Brain microvascular endothelial cell (primary cell): ENCODE measurements at regions not wholly inside any gene's neighbourhood (a gene's known extent, or its start where the extent isn't known, plus 50 kb on each side); places are given as distances from the start of the nearest gene placed in this dataset.
"Not testable (repeated sequence)": the region's sequence is repeated elsewhere in the genome, so short reads cannot be mapped to it uniquely, and the experiment has no call there.

Experiments
- DNase-seq: peaks from one replicate; pipeline ENCODE4 v3.0.0-alpha.2; 2020
- H3K27ac ChIP-seq: fragments of 250-450 bp; sonication (Bioruptor Pico); 2 replicates; pipeline ENCODE4 v1.5.1; 2020; ENCODE audit warnings: mild to moderate bottlenecking, moderate library complexity
- H3K27me3 ChIP-seq: fragments of 250-450 bp; sonication (Bioruptor Pico); replicated peaks from 2 replicates; pipeline ENCODE4 v1.5.1; 2020; ENCODE audit warnings: mild to moderate bottlenecking
- H3K36me3 ChIP-seq: fragments of 250-450 bp; sonication (Bioruptor Pico); replicated peaks from 2 replicates; pipeline ENCODE4 v1.5.1; 2020; ENCODE audit warnings: mild to moderate bottlenecking
- H3K4me3 ChIP-seq: 2 replicates; pipeline ENCODE4 v1.5.1; 2011; ENCODE audit warnings: low read depth, mild to moderate bottlenecking, control low read depth, low read length, moderate library complexity
- in situ Hi-C: cut with HindIII; loops from 2 replicates; pipeline ENCODE4 v1.10.0; 2017; ENCODE audit warnings: low sequenced_read_pairs, low pct_ligation_motif_present
- TF ChIP-seq, protein P1 (sequence below): IDR thresholded peaks from 2 replicates; pipeline ENCODE4 v1.5.1; 2011; ENCODE audit warnings: low read depth, mild to moderate bottlenecking, moderate library complexity, low read length, control low read depth, inconsistent platforms; ENCODE audit errors: missing control alignments

DNA sequence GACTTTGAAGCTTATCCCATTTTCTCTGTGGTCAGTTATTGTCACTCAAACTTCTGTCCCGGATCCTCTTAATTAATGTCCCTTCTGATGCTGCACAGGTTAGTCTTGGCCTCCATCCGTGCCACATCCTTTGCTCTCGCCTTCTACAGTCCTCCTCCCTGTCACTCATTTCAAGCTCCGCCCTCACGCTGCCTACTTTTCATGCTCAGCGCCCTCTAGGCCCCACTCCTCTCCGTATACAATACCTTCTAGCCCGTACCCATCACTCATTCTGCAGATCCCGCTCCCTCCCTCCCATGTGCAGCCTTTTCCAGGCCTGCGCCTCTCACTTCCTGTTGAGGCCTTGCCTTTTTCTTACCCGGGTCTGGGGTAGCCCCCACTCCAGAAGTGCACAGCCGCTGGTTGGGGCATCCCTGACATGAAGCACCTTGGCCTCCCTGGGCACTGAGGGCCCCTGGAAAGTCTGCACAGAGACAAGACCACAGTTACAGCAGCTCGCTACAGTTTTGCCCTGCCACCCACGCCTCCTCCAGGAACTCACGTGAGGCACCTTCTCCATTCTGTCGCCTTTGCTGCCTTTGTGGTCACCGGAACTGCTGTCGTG, 88.5 kb upstream of the SLC25A48 start:
- Histone ChIP-seq H3K4me3 (no peak overlapping the region), H3K27me3 (no peaks in the 10 kb centered on the region), H3K36me3 (no peaks in the 10 kb centered on the region), H3K27ac (no peak overlapping the region)
- TF ChIP-seq, protein P1, sequence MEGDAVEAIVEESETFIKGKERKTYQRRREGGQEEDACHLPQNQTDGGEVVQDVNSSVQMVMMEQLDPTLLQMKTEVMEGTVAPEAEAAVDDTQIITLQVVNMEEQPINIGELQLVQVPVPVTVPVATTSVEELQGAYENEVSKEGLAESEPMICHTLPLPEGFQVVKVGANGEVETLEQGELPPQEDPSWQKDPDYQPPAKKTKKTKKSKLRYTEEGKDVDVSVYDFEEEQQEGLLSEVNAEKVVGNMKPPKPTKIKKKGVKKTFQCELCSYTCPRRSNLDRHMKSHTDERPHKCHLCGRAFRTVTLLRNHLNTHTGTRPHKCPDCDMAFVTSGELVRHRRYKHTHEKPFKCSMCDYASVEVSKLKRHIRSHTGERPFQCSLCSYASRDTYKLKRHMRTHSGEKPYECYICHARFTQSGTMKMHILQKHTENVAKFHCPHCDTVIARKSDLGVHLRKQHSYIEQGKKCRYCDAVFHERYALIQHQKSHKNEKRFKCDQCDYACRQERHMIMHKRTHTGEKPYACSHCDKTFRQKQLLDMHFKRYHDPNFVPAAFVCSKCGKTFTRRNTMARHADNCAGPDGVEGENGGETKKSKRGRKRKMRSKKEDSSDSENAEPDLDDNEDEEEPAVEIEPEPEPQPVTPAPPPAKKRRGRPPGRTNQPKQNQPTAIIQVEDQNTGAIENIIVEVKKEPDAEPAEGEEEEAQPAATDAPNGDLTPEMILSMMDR, result no peak
- in situ Hi-C loops, result no loop called here
- DNase-seq, result no peak

DNA sequence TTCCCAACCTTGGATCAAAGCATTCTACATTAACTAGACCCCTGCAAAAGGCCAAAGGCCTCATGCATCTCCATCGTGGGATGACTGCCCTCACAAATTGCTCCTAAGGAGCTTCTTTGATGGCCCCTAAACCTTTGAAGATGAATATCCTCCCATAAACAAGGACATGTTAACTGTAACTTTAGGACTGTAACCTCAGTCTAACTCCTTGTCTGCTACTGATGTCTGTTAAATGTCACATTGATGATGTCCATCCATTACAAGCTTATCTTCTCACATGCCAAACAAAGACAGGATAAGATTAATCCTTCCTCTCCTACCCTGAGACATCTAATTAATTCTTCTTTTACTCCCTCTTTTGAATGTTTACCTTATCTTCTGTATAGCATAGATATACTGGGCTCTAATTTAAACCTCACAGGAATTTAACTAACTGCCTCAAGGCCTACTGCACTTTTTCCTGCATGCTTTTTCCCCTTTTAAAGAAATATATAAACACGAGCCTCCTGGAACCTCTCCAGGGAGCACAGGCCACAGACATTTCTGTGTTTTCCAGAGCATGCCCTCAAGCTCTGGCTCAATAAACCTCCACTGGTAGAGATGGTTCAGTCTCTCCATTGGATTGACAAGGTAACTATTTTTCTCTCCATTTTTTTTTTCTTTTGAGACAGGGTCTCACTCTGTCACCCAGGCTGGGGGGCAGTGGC, 90.6 kb upstream of the SLC25A48 start:
- TF ChIP-seq, protein P1, result no peak
- DNase-seq, result no peak
- in situ Hi-C loops, result no loop called here
- no peak overlapping the region for H3K27ac ChIP-seq
- H3K4me3 ChIP-seq, result no peak overlapping the region
- no peaks in the 10 kb centered on the region for H3K36me3 ChIP-seq
- H3K27me3 ChIP-seq, result no peaks in the 10 kb centered on the region

DNA sequence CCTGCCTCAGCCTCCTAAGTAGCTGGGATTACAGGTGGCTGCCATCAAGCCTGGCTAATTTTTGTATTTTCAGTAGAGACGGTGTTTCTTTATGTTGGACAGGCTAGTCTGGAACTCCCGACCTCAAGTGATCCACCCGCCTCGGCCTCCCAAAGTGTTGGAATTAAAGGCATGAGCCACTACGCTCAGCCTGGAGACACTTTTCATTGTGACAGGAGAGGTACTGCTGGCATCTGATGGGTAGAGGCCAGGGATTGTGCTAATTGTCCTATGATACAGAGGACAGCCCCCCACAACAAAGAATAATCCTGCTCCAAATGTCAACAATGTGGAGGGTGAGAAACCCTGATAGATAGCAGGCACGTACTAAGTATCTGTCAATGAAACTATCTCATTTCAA, 91.3 kb upstream of the SLC25A48 start:
- in situ Hi-C loops, result no loop called here
- Histone ChIP-seq H3K27me3 (no peaks in the 10 kb centered on the region), H3K36me3 (no peaks in the 10 kb centered on the region), H3K27ac (no peak overlapping the region), H3K4me3 (no peak overlapping the region)
- TF ChIP-seq, protein P1, result no peak
- DNase-seq, result no peak

DNA sequence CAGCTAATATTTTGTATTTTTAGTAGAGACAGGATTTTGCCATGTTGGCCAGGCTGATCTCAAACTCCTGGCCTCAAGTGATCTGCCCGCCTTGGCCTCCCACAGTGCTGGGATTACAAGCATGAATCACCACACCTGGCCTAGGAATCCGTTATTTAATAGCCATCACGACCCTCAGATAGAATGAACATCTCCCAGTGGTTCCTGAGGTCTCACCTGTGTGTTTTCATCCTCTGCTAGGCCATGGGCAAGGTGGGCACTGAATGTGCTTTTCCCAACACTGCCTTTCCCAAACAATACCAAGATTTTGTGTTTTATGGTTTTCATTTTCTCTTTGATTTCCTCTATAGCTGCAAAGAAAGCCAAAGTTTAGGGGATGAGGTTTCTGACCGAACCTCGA, 92.2 kb upstream of the SLC25A48 start:
- H3K36me3 ChIP-seq, H3K27me3 ChIP-seq, H3K27ac ChIP-seq, in situ Hi-C loops, DNase-seq, H3K4me3 ChIP-seq: not testable (repeated sequence)

DNA sequence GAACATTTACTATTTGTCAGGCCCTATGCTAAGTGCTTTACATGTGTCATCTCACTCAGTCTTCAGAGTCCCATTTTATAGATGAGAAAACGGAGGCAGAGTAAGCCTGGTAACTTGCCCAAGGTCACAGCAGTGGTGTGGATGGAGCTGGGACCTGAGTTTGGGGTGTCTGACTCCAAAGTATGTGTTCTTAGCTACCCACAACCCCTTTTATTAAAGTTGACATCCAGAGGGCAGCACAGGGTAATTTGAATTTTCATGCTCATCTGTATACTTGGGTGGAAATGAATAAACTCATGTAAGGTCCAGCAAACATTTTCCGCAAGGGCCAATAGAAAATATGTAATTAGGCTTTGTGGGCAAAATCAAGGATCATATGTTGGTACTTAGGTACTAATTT, 93.4 kb upstream of the SLC25A48 start:
- no peak for DNase-seq
- TF ChIP-seq, protein P1, result no peak
- Histone ChIP-seq H3K27me3 (no peaks in the 10 kb centered on the region), H3K4me3 (no peak overlapping the region), H3K27ac (no peak overlapping the region), H3K36me3 (no peaks in the 10 kb centered on the region)
- in situ Hi-C loops, result no loop called here

DNA sequence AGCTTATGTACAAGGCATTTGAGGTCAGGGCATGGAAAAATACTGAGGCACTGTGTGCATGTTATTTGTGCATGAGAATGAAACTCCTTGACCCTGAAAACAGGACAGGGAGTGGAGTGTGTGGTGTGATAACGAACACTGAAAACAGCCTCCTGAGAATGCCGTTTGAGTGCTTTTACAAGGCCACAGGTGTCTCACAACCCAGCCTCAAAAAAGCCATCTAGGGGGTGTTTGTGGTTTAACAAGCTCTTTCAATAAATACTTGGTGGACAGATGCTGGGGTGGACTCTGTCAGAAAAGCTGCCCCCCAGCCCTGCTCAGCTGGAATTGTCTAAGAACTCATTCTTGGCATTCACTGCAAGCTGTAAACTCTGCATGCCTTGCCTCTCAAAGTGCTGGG, 94.0 kb upstream of the SLC25A48 start:
- TF ChIP-seq, protein P1, result no peak
- Histone ChIP-seq H3K4me3 (no peak overlapping the region), H3K36me3 (no peaks in the 10 kb centered on the region), H3K27ac (no peak overlapping the region), H3K27me3 (no peaks in the 10 kb centered on the region)
- no peak for DNase-seq
- in situ Hi-C loops, result no loop called here
